Liver (tissue), 8 donors: ENCODE measurements at regions not wholly inside any gene's neighbourhood (a gene's known extent, or its start where the extent isn't known, plus 50 kb on each side); places are given as distances from the start of the nearest gene placed in this dataset.

Experiments used
- DNase-seq: peaks from one replicate; pipeline ENCODE4 v3.0.0-alpha.2; 2017; ENCODE audit warnings: low spot score
- H3K27ac ChIP-seq, 2 donors: one replicate each; pipeline ENCODE4 v1.7.0; 2013; ENCODE audit warnings: inconsistent platforms in 2 of 2, low read length in 2 of 2, control low read depth in 1 of 2, low read depth in 1 of 2, mild to moderate bottlenecking in 1 of 2
- H3K27me3 ChIP-seq, 4 donors: one replicate each; pipeline versions ENCODE4 v1.6.1 to v1.7.0; 2013; ENCODE audit warnings: low read length in 3 of 4, inconsistent platforms in 1 of 4, mild to moderate bottlenecking in 1 of 4, moderate library complexity in 1 of 4; ENCODE audit not compliant: control insufficient read depth in 4 of 4, insufficient read depth in 4 of 4
- H3K36me3 ChIP-seq, 4 donors: one replicate each; pipeline versions ENCODE4 v1.6.1 to v1.7.0; 2013; ENCODE audit warnings: low read length in 3 of 4, mild to moderate bottlenecking in 3 of 4, low read depth in 1 of 4, moderate library complexity in 1 of 4; ENCODE audit not compliant: control insufficient read depth in 4 of 4, insufficient read depth in 3 of 4
- H3K4me1 ChIP-seq, 4 donors: one replicate each; pipeline versions ENCODE4 v1.6.1 to v1.7.0; 2013; ENCODE audit warnings: low read length in 3 of 4, mild to moderate bottlenecking in 3 of 4, moderate library complexity in 1 of 4; ENCODE audit not compliant: control insufficient read depth in 4 of 4, insufficient read depth in 4 of 4
- H3K4me3 ChIP-seq, 3 donors: one replicate each; pipeline versions ENCODE4 v1.6.1 to v1.7.0; 2013; ENCODE audit warnings: low read length in 3 of 3, control low read depth in 1 of 3, low read depth in 1 of 3, mild to moderate bottlenecking in 1 of 3
- H3K9ac ChIP-seq, 2 donors: one replicate each; pipeline ENCODE4 v1.7.0; 2013; ENCODE audit warnings: low read length in 2 of 2, mild to moderate bottlenecking in 2 of 2, moderate library complexity in 2 of 2, control low read depth in 1 of 2, low read depth in 1 of 2
- H3K9me3 ChIP-seq, 4 donors: one replicate each; pipeline versions ENCODE4 v1.6.1 to v1.7.0; 2013; ENCODE audit warnings: low read length in 3 of 4; ENCODE audit not compliant: control insufficient read depth in 4 of 4
- EGR1 ChIP-seq, 2 donors: IDR thresholded peaks; 2 replicates each; pipeline ENCODE4 v1.6.1; 2016 to 2018; ENCODE audit warnings: antibody characterized with exemption in 2 of 2, low read depth in 2 of 2
- FOXA1 ChIP-seq: IDR thresholded peaks from 2 replicates; pipeline ENCODE4 v1.6.1; 2016; ENCODE audit warnings: antibody characterized with exemption
- FOXA2 ChIP-seq: IDR thresholded peaks from 2 replicates; pipeline ENCODE4 v1.6.1; 2016; ENCODE audit warnings: antibody characterized with exemption
- GABPA ChIP-seq, 2 donors: IDR thresholded peaks in 1 of 2; conservative IDR thresholded peaks in 1 of 2; 2 replicates each; pipeline ENCODE4 v1.6.1; 2016; ENCODE audit warnings: antibody characterized with exemption in 2 of 2, mild to moderate bottlenecking in 1 of 2, moderate library complexity in 1 of 2
- HNF4A ChIP-seq, 2 donors: conservative IDR thresholded peaks; 2 replicates each; pipeline ENCODE4 v1.6.1; 2016; ENCODE audit warnings: antibody characterized with exemption in 2 of 2, mild to moderate bottlenecking in 2 of 2
- HNF4G ChIP-seq: IDR thresholded peaks from 2 replicates; pipeline ENCODE4 v1.6.1; 2016; ENCODE audit warnings: antibody characterized with exemption
- JUND ChIP-seq, 2 donors: IDR thresholded peaks; 2 replicates each; pipeline ENCODE4 v1.6.1; 2016; ENCODE audit warnings: antibody characterized with exemption in 2 of 2
- NR2F2 ChIP-seq: IDR thresholded peaks from 2 replicates; pipeline ENCODE4 v1.6.1; 2016; ENCODE audit warnings: antibody characterized with exemption
- RAD21 ChIP-seq, 2 donors: IDR thresholded peaks; 2 replicates each; pipeline ENCODE4 v1.6.1; 2016; ENCODE audit warnings: antibody characterized with exemption in 2 of 2, mild to moderate bottlenecking in 2 of 2
- RXRA ChIP-seq, 2 donors: IDR thresholded peaks; 2 replicates each; pipeline ENCODE4 v1.6.1; 2017 to 2018; ENCODE audit warnings: antibody characterized with exemption in 2 of 2, mild to moderate bottlenecking in 1 of 2
- SP1 ChIP-seq: IDR thresholded peaks from 2 replicates; pipeline ENCODE4 v1.6.1; 2018; ENCODE audit warnings: antibody characterized with exemption, mild to moderate bottlenecking
- TAF1 ChIP-seq: conservative IDR thresholded peaks from 2 replicates; pipeline ENCODE4 v1.6.1; 2016; ENCODE audit warnings: antibody characterized with exemption, mild to moderate bottlenecking
- YY1 ChIP-seq: IDR thresholded peaks from 2 replicates; pipeline ENCODE4 v1.6.1; 2016; ENCODE audit warnings: antibody characterized with exemption, mild to moderate bottlenecking
- WGBS: extraction: QIAGEN DNeasy Blood & Tissue Kit; methylation state at CpG from one replicate; pipeline ENCODE4 v1.1.7; 2013; 5-methylcytosine and 5-hydroxymethylcytosine counted together
- TF ChIP-seq, protein P1 (sequence below): fragments of 150-350 bp; IDR thresholded peaks from 2 replicates; pipeline ENCODE4 v1.5.1; 2017; ENCODE audit warnings: improper control_type of control experiment, low read depth, low read length; ENCODE audit not compliant: missing input control
- TF ChIP-seq, protein P2 (sequence below): IDR thresholded peaks from 2 replicates; pipeline ENCODE4 v1.6.1; 2016; ENCODE audit warnings: antibody characterized with exemption, mild to moderate bottlenecking
- TF ChIP-seq, protein P3 (sequence below): IDR thresholded peaks from 2 replicates; pipeline ENCODE4 v1.6.1; 2016; ENCODE audit warnings: antibody characterized with exemption
- TF ChIP-seq, protein P4 (sequence below): IDR thresholded peaks from 2 replicates; pipeline ENCODE4 v1.6.1; 2016; ENCODE audit warnings: antibody characterized with exemption
- TF ChIP-seq, protein P5 (sequence below): IDR thresholded peaks from 2 replicates; pipeline ENCODE4 v1.6.1; 2016; ENCODE audit warnings: antibody characterized with exemption
- donor health status: healthy.
- donor health status: healthy.
- donor health status: healthy.
- donor health status: healthy.
- donor health status: healthy.

DNA sequence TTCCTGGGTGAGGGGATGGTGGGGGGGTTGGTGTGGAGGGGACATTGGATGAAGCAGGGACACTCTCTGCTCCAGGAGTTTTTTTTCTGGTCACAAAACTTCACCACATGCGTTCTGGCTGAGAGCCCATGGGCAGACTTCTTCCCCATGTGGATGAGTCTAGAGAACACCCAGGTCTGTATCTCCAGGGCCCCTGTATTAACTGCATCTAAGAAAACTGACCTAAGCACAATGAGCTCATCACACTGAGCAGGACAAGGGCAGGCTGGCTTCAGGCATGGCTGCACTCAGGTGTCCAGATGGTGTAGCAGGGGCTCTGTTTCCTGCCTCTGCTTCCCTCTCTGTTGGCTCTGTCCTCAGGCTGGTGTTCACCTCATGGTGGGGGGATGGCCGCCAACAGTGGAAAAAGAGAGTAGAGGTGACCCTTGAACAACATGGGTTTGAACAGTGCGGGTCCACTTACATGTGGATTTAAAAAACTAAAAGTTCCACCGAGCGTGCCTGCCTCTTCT, 85.3 kb upstream of the STC2 start:
- Histone ChIP-seq H3K4me3 (no peak overlapping the region), H3K9me3 (peaks cover 0 to 4% (median 3%) of the 10 kb centered on the region in 4 donors), H3K27ac (no peak overlapping the region), H3K36me3 (no peaks in the 10 kb centered on the region), H3K27me3 (no peaks in the 10 kb centered on the region), H3K9ac (no peak overlapping the region), H3K4me1 (no peaks in the 10 kb centered on the region)
- DNase-seq, result no peak
- 91% methylated on average over 5 of the region's 5 CpGs for WGBS
- TF ChIP-seq FOXA1, result no peak
- TF ChIP-seq RXRA (IDR thresholded peaks at IDR 0.05), result no peak
- TF ChIP-seq GABPA (IDR thresholded peaks at IDR 0.05 in 1 of 2, conservative IDR thresholded peaks at IDR 0.05 in 1 of 2), result no peak
- TF ChIP-seq, protein P1, sequence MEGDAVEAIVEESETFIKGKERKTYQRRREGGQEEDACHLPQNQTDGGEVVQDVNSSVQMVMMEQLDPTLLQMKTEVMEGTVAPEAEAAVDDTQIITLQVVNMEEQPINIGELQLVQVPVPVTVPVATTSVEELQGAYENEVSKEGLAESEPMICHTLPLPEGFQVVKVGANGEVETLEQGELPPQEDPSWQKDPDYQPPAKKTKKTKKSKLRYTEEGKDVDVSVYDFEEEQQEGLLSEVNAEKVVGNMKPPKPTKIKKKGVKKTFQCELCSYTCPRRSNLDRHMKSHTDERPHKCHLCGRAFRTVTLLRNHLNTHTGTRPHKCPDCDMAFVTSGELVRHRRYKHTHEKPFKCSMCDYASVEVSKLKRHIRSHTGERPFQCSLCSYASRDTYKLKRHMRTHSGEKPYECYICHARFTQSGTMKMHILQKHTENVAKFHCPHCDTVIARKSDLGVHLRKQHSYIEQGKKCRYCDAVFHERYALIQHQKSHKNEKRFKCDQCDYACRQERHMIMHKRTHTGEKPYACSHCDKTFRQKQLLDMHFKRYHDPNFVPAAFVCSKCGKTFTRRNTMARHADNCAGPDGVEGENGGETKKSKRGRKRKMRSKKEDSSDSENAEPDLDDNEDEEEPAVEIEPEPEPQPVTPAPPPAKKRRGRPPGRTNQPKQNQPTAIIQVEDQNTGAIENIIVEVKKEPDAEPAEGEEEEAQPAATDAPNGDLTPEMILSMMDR, result no peak
- TF ChIP-seq RAD21 (IDR thresholded peaks at IDR 0.05), result no peak

DNA sequence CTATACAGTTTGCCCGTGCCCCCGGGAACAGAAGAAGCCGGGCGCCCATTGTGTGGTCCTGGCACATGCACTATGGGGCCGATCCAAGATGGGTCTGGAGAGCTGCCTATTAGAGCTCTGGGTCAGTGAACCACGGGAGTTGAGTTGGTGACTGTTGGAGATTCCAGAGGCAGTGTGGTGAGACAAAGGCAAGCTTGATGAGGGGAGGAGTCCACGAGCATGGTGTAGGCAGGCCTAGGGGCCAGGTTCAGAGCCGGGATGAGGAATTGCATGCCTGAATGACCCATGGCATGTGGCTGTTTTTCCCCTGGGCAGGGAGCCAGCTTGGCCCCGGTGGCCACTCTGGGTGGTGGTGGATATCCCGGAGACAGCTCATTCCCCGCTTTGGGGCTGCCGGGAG, 84.4 kb upstream of the STC2 start:
- TF ChIP-seq FOXA2 (no peak), YY1 (no peak), JUND (IDR thresholded peaks at IDR 0.05) (no peak), EGR1 (IDR thresholded peaks at IDR 0.05; ENCODE audit: low read depth in 2 of 2) (no peak), HNF4G (no peak), GABPA (IDR thresholded peaks at IDR 0.05 in 1 of 2, conservative IDR thresholded peaks at IDR 0.05 in 1 of 2) (no peak), RAD21 (IDR thresholded peaks at IDR 0.05) (no peak), SP1 (no peak), FOXA1 (no peak), RXRA (IDR thresholded peaks at IDR 0.05) (no peak), NR2F2 (no peak), HNF4A (conservative IDR thresholded peaks at IDR 0.05) (no peak), TAF1 (no peak)
- TF ChIP-seq, protein P2, sequence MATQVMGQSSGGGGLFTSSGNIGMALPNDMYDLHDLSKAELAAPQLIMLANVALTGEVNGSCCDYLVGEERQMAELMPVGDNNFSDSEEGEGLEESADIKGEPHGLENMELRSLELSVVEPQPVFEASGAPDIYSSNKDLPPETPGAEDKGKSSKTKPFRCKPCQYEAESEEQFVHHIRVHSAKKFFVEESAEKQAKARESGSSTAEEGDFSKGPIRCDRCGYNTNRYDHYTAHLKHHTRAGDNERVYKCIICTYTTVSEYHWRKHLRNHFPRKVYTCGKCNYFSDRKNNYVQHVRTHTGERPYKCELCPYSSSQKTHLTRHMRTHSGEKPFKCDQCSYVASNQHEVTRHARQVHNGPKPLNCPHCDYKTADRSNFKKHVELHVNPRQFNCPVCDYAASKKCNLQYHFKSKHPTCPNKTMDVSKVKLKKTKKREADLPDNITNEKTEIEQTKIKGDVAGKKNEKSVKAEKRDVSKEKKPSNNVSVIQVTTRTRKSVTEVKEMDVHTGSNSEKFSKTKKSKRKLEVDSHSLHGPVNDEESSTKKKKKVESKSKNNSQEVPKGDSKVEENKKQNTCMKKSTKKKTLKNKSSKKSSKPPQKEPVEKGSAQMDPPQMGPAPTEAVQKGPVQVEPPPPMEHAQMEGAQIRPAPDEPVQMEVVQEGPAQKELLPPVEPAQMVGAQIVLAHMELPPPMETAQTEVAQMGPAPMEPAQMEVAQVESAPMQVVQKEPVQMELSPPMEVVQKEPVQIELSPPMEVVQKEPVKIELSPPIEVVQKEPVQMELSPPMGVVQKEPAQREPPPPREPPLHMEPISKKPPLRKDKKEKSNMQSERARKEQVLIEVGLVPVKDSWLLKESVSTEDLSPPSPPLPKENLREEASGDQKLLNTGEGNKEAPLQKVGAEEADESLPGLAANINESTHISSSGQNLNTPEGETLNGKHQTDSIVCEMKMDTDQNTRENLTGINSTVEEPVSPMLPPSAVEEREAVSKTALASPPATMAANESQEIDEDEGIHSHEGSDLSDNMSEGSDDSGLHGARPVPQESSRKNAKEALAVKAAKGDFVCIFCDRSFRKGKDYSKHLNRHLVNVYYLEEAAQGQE, result no peak
- TF ChIP-seq, protein P3, sequence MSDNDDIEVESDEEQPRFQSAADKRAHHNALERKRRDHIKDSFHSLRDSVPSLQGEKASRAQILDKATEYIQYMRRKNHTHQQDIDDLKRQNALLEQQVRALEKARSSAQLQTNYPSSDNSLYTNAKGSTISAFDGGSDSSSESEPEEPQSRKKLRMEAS, result no peak
- TF ChIP-seq, protein P1, result no peak
- TF ChIP-seq, protein P4, sequence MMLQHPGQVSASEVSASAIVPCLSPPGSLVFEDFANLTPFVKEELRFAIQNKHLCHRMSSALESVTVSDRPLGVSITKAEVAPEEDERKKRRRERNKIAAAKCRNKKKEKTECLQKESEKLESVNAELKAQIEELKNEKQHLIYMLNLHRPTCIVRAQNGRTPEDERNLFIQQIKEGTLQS, result no peak
- TF ChIP-seq, protein P5, sequence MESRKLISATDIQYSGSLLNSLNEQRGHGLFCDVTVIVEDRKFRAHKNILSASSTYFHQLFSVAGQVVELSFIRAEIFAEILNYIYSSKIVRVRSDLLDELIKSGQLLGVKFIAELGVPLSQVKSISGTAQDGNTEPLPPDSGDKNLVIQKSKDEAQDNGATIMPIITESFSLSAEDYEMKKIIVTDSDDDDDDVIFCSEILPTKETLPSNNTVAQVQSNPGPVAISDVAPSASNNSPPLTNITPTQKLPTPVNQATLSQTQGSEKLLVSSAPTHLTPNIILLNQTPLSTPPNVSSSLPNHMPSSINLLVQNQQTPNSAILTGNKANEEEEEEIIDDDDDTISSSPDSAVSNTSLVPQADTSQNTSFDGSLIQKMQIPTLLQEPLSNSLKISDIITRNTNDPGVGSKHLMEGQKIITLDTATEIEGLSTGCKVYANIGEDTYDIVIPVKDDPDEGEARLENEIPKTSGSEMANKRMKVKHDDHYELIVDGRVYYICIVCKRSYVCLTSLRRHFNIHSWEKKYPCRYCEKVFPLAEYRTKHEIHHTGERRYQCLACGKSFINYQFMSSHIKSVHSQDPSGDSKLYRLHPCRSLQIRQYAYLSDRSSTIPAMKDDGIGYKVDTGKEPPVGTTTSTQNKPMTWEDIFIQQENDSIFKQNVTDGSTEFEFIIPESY, result no peak
- H3K27me3 ChIP-seq, result no peaks in the 10 kb centered on the region
- DNase-seq, result no peak
- no peak overlapping the region for H3K27ac ChIP-seq
- H3K4me3 ChIP-seq, result no peak overlapping the region
- no peaks in the 10 kb centered on the region for H3K4me1 ChIP-seq
- H3K9ac ChIP-seq, result no peak overlapping the region
- no peaks in the 10 kb centered on the region for H3K36me3 ChIP-seq
- H3K9me3 ChIP-seq, result no peaks in the 10 kb centered on the region
- WGBS, result 84% methylated on average over 12 of the region's 12 CpGs
